NCI-H1694 (cell line): ENCODE measurements at regions not wholly inside any gene's neighbourhood (a gene's known extent, or its start where the extent isn't known, plus 50 kb on each side); places are given as distances from the start of the nearest gene placed in this dataset.

Experiments used
- DNase-seq: peaks from one replicate; lab custom pipeline; 2025; lab: John Stamatoyannopoulos, UW

GRCh38 chr10:130720235-130720634, 584.0 kb downstream of the GLRX3 start:
- DNase-seq, result no peak

DNA sequence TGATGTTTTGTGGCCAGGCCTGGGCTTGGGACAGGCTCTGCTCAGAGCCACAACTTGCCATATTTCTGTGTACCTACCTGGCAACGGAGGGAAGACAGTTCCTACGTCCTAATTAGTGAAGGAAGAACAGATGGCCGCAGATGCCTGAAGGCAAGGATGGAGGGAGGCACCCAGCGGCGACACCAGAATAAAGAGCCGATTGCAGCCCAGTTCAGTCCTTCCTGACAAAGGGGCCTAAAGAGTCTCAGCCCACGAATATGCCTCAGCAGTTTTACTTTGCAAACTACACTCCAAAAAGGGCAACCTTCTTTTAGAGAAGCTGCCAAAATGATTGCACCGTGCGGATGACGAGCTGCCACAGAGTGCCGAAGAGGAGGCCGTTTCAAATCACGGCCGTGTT, 585.8 kb downstream of the GLRX3 start:
- DNase-seq, result no peak

DNA sequence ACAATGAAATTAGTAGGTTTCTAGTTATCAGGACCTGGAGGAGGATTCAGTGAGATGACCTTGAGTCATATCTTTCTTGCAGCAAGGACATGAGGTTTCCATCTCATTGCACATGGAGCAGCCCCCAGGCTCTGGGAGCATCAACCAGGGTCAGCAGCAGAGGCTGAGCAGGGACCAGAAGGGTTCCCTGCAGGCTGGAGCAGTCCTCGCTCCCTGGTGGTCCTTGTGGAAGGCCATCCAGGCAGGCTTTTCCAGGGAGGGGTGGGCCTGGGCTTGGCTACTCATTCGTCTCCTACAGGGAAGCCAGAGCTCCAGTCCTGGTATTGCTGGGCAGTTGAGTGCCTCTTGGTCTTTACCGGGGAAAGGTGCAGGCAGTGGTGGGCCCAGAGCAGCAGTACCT, 587.5 kb downstream of the GLRX3 start:
- DNase-seq, result no peak

GRCh38 chr10:130725474-130725970, 586.0 kb downstream of the TCERG1L start:
- DNase-seq, result no peak

GRCh38 chr10:130726996-130727725, 584.4 kb downstream of the TCERG1L start:
- no peak for DNase-seq

DNA sequence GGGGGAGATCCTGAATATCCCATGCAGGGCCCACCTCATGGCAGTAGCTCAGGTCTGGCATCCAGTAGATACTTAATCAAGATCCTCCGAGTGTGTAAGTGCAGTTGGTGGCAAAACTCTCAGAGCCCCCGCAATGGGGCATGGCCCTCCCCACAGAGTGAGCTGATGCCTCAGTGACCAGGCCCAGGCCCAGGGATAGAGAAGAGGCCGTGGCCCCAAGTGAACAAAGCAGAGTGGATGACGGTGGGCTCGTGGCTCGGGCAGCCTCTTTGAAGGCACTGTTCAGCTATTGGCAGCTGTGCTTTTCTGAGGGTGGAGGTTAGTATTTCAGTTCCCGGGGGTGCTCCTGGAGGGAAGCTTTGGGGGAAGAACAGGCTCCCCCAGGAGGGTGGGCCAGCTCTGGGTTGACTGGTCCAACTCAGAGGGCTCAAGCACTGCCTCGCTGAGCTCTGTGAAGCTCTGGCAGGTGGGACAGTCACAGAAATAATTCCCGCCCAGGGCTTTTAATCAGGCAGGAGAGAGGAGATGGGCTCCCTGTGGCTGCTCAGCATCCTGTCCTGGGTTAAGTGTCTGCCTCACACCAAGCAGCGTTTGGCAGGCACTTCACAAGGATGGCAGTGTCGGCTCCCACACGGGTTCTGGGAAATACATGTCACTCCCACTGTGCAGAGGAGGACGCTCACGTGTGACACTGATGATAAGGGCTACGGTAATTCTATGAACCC, 583.6 kb downstream of the TCERG1L start:
- DNase-seq, result no peak

DNA sequence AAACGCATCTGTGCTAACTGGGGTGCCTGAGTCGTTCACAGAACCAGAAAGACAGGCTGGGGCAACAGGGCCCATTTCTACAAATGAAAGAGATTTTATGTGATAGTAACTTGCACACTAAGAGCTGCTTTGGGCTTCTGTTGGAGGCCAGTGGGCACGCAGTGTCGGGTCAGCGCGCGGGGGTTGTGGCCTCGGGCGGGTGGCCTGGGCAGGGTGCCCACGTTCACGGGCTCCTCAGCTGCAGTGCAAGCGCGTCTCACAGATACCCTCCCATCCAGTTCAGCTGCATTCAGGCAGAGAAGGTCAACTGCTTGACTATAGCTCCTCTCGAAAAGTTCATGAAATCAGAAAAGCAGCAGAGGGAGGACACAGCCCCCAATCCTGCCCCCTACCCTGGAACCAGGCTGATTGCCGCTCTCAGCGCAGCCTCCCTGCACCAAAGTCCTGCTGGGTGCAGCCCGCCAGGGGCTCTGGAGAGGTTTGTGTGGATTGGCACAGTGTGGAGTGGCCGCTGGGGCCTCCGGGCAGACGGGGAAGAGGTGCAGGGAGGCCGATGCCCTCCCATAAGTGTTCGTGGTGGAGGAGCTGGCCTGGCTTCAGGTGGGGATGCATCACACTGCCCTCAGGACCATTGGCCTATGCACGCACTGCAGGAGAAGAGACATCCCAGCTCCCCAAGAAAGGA, 582.8 kb downstream of the TCERG1L start:
- no peak for DNase-seq

DNA sequence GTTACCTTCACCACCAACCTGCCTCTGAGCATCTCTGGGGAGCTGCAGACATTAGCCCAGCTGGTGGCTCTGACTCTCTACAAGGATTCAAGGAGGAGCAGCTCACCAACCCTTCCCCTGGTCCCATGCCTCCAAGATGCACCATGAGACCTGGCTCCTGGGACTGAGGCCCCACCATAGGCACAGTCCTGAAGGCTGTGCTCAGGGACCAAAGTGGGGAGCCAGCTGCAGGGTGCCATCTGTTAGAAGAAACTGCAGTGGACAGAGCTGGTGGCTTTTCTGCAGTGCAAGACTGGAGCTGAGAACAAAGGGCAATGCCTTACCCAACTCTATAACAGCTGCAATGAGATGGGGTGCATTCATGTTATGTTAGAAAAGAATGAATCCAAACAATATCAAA, 581.6 kb downstream of the TCERG1L start:
- no peak for DNase-seq

DNA sequence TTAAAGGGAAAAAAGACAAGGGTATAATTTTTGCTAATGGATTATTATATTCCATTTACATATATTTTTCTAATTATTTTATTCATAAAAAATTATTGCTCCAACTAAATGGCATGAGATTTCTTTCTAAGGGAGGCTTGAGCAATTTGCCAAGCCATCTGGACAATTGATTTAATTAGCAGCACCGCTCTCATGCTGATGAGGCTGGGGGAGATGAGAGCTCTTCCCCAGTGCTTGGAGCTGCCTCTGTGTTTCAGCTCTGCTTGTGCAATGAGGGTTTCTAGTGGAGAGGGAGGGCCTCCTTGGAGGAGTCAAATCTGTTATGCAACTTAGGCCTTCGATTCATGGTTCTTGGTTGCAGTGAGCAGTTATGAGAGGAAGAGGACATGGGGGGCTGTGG, 574.3 kb downstream of the TCERG1L start:
- no peak for DNase-seq

DNA sequence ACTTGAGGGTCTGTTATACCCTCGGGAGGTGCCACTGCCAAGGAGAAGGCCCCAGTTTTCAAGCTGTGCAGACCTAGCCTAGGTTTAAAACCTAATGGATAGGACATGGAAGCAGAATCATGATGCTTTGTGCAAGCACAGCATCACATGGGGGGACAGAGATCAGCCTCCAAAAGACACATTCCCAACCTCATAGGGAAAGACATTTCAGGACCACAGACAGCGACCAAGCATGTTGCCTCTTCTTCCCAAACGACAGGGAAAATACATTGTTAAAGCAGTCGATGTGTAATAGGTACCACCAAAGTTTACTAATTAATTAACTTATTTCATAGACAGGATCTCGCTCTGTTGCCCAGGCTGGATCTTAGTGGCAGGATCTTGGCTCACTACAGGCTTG, 573.9 kb downstream of the TCERG1L start:
- DNase-seq, result no peak

GRCh38 chr10:130739016-130739756, 572.3 kb downstream of the TCERG1L start:
- no peak for DNase-seq

DNA sequence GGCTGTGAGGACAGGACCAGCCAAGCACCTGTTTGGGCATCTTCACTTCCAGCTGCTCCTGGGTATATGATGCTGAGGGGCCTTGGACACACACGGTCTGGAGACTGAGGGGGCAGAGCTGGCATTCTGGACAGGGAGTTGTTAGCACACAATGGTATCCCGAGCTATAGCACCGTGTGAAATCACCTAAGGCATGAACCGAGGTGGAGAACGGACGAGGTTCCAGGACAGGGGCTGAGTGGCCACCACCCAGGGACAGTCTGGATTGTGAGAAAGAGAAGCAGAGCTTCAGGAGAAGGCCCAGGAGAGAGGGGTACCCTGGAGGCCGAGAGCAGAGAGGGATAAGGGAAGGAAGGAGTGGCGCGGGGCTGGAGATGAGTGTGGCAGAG, 571.8 kb downstream of the TCERG1L start:
- no peak for DNase-seq

GRCh38 chr10:130740166-130740565, 571.4 kb downstream of the TCERG1L start:
- no peak for DNase-seq

DNA sequence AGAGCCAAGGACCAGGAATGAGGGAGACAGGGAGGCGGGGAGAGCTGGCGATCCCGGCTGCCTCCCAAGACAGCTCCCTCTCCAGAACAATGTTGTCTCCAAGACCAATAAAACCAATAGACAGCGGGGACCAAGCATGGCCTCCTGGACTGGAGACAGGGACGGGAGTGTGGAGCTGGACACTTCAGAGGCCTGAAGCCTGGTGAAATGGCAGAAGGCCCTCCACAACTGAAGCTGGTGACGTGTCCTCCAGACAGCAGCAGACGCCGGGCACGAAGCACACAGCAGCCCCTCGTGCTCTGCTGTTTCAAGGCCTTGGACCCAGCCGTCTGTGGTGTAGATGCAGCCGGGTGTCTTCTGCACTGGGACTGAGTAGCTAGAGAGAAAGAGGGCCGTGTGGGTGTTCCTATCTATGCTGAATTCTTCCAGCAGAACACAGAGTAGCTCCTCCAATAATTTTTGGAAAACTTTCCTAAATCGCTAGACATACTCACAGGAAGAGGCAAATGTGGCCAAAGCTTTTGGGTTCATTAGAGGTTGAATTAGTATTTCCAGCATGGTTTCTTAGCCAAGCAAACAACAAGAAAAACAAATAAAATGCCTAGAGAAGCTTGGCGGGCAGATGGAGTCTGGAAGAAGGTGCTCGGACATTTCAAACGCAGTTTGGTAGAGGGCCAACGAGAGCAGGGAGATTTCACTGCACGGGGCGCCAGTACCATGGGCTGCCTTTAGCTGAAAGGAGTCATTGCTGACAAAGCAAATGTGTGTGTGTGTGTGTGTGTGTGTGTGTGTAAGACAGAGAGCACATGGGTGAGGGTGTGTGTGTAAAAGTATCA, 570.4 kb downstream of the TCERG1L start:
- no peak for DNase-seq

DNA sequence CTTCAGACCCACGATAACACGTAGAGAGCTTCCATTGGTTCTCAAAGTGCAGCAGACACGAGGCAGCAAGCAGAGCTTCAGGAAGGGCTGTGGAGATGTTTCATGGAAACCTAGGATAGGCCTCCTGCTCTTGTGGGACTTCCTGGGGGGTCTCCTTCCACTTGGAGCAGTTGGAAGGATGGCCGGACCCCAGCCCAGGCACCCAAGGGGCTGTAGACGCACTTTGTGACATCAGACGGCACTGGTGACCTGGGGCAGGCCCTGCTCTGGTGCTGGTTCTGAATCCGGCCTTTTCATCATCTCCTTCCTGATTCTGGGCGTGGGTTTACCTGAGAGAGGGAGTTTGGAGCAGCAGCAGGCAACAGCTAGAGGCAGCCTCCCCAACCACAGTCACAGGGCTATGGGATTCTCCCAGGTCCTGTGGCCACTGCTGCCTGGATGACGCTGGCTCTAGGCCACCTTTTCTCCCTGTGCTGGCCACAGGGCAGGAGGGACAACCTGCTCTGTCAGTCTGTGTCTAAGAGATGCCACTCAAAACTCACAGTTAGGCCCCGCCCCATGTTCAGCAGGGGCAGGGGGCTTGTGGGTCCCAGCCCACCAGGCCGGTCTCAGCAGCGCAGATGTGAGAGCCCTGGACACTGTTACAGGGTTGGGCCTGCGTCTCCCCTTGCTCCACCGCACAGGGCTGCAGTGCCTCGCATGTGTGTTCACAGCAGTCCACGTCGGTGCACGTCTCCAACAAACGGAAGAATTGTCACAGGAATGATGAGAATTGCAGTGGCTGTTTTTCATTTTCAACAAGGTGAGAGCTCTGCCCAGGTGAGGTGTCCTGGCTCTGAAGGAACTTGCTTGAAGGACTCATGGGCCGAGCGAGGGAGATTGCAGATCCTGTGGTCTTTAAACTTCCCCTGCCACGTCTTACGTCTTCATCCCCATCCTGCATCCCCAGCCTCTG, 569.3 kb downstream of the TCERG1L start:
- no peak for DNase-seq

GRCh38 chr10:130742941-130743675, 568.4 kb downstream of the TCERG1L start:
- DNase-seq, result no peak

DNA sequence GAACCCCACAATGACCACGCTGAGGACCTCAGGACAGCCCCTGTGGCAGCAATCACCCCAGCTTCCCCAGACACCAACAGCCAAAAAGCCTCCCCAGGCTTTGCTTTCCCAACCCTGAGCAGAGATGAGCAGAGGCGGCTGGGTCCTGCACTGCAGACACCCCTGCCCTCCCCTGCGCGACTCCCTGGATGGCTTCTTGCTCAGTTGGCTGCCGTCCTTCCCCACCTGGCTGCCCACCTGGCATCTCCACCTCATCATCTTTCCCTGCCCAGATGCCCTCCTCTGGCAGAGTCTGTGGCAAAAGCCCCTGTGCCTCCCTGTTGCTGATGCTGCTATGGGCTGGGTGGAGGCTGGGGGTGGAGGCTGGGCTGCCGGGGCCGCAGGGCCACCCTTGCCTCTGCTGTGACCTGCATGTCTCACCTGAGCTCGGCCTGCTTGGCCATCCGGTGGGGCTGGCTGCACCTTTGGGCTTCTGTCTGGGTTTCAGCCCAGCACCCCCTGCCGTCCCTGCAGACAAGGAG, 567.7 kb downstream of the TCERG1L start:
- no peak for DNase-seq

GRCh38 chr10:130744631-130745030, 566.9 kb downstream of the TCERG1L start:
- no peak for DNase-seq

- no peak for DNase-seq
These were observed 566.3 kb downstream of the TCERG1L start for GRCh38 chr10:130745251-130745650.
